Upper lobe of left lung (tissue), 4 donors: ENCODE measurements at regions not wholly inside any gene's neighbourhood (a gene's known extent, or its start where the extent isn't known, plus 50 kb on each side); places are given as distances from the start of the nearest gene placed in this dataset.

ENCODE experiments used
- CTCF ChIP-seq, 6 experiments: fragments of 450-650 bp in 4 of 6; fragments of 200-600 bp in 2 of 6; sonication (generic) in 2 of 6; IDR thresholded peaks; one replicate each; pipeline ENCODE4 v1.5.1; 2016 to 2019; ENCODE audit warnings: antibody characterized with exemption in 6 of 6
- EP300 ChIP-seq, 4 donors: sonication (generic); formaldehyde crosslinking; IDR thresholded peaks; one replicate each; pipeline ENCODE4 v1.5.1; 2017; ENCODE audit warnings: antibody characterized with exemption in 4 of 4, control low read depth in 2 of 4
- POLR2AphosphoS5 ChIP-seq, 2 donors: sonication (generic); formaldehyde crosslinking; IDR thresholded peaks; one replicate each; pipeline ENCODE4 v1.5.1; 2017; ENCODE audit warnings: antibody characterized with exemption in 2 of 2

- TF ChIP-seq CTCF (IDR thresholded peaks at IDR 0.05) (no peak), POLR2AphosphoS5 (IDR thresholded peaks at IDR 0.05) (no peak), EP300 (IDR thresholded peaks at IDR 0.05) (no peak)
Observed at GRCh38 chr6:126886106-126886505, 232.4 kb upstream of the RSPO3 start.
